Fibroblast of lung (primary cell): ENCODE measurements at regions not wholly inside any gene's neighbourhood (a gene's known extent, or its start where the extent isn't known, plus 50 kb on each side); places are given as distances from the start of the nearest gene placed in this dataset.

Experiments used
- DNase-seq, 2 donors: peaks; one replicate each; pipeline versions ENCODE4 v3.0.0 to v3.0.0-alpha.2; 2010; ENCODE audit warnings: low read depth in 2 of 2
- H2AFZ ChIP-seq: 2 replicates; pipeline ENCODE4 v1.5.1; 2012; ENCODE audit warnings: low read length, control low read depth, inconsistent platforms
- H3K27ac ChIP-seq: 2 replicates; pipeline ENCODE4 v1.5.1; 2011; ENCODE audit warnings: low read length, control low read depth; ENCODE audit not compliant: insufficient read depth
- H3K27me3 ChIP-seq: 2 replicates; pipeline ENCODE4 v1.5.1; 2011; ENCODE audit warnings: mild to moderate bottlenecking, low read length; ENCODE audit not compliant: control insufficient read depth, insufficient read depth
- H3K36me3 ChIP-seq: 2 replicates; pipeline ENCODE4 v1.5.1; 2011; ENCODE audit warnings: low read length; ENCODE audit not compliant: control insufficient read depth, insufficient read depth
- H3K4me1 ChIP-seq: 2 replicates; pipeline ENCODE4 v1.5.1; 2011; ENCODE audit warnings: low read length; ENCODE audit not compliant: control insufficient read depth, insufficient read depth; ENCODE audit errors: extremely low read depth
- H3K4me2 ChIP-seq: 2 replicates; pipeline ENCODE4 v1.5.1; 2011; ENCODE audit warnings: low read length, control low read depth; ENCODE audit not compliant: insufficient read depth; ENCODE audit errors: extremely low read depth
- H3K4me3 ChIP-seq, 4 experiments: fragments of 200-600 bp in 1 of 4; sonication (generic) in 1 of 4; replicated peaks in 1 of 4; 2 replicates each; pipeline ENCODE4 v1.5.1; 2011 to 2016; ENCODE audit warnings: low read length in 4 of 4, low read depth in 3 of 4, mild to moderate bottlenecking in 3 of 4, control low read depth in 2 of 4, inconsistent platforms in 1 of 4, mixed read lengths in 1 of 4; ENCODE audit not compliant: insufficient read depth in 1 of 4; ENCODE audit errors: control extremely low read depth in 1 of 4
- H3K79me2 ChIP-seq: 2 replicates; pipeline ENCODE4 v1.5.1; 2012; ENCODE audit warnings: mild to moderate bottlenecking, low read length, inconsistent platforms; ENCODE audit not compliant: control insufficient read depth, insufficient read depth
- H3K9ac ChIP-seq: 2 replicates; pipeline ENCODE4 v1.5.1; 2011; ENCODE audit warnings: mild to moderate bottlenecking, low read length, control low read depth; ENCODE audit not compliant: insufficient read depth
- H3K9me3 ChIP-seq: 2 replicates; pipeline ENCODE4 v1.5.1; 2012; ENCODE audit warnings: low read depth, low read length; ENCODE audit not compliant: control insufficient read depth, insufficient read depth
- H4K20me1 ChIP-seq: 2 replicates; pipeline ENCODE4 v1.5.1; 2011; ENCODE audit warnings: low read length; ENCODE audit not compliant: control insufficient read depth, insufficient read depth; ENCODE audit errors: extremely low read depth
- CTCF ChIP-seq, 2 donors: IDR thresholded peaks in 1 of 2; conservative IDR thresholded peaks in 1 of 2; 1 replicate in 1 of 2; 2 replicates in 1 of 2; pipeline ENCODE4 v1.5.1; 2011 to 2012; ENCODE audit warnings: low read length in 2 of 2, control low read depth in 1 of 2, inconsistent platforms in 1 of 2, low read depth in 1 of 2, mild to moderate bottlenecking in 1 of 2
- EZH2 ChIP-seq: IDR thresholded peaks from 2 replicates; pipeline ENCODE4 v1.5.1; 2012; ENCODE audit warnings: low read length, control low read depth, mild to moderate bottlenecking; ENCODE audit errors: missing control alignments

- H3K27me3 ChIP-seq, result no peaks in the 10 kb centered on the region
- peak within 1 kb of the TSS; percentile 86 for H3K9ac ChIP-seq
- peak within 1 kb of the TSS; percentile 87 for H2AFZ ChIP-seq
- peak within 1 kb of the TSS; percentile 80 for H3K27ac ChIP-seq
- no peaks in the 10 kb centered on the region for H4K20me1 ChIP-seq
- no peak for TF ChIP-seq EZH2
- no peak for TF ChIP-seq CTCF (conservative IDR thresholded peaks at IDR 0.05 in 1 of 2, IDR thresholded peaks at IDR 0.05 in 1 of 2; ENCODE audit: low read depth in 1 of 2, low read length in 2 of 2)
- peak; percentile 99 for DNase-seq
- peaks cover 27% of the 10 kb centered on the region for H3K79me2 ChIP-seq
- H3K9me3 ChIP-seq, result no peaks in the 10 kb centered on the region
- peak within 1 kb of the TSS; percentile 75 to 96 (median 94) for H3K4me3 ChIP-seq
- H3K4me1 ChIP-seq, result peaks cover 4% of the 10 kb centered on the region
- H3K36me3 ChIP-seq, result no peaks in the 10 kb centered on the region
- peak within 1 kb of the TSS; percentile 82 for H3K4me2 ChIP-seq
These were observed 413.0 kb downstream of the PCNX1 start, which contains the start of gene SIPA1L1 for GRCh38 chr14:71320107-71320733. SIPA1L1 (plus strand) TSS chr14:71320476.

GRCh38 chr14:71320734-71321573 lies 413.7 kb downstream of the PCNX1 start:
- peak overlapping the region; percentile 82 for H3K4me2 ChIP-seq
- H3K9ac ChIP-seq, result peak overlapping the region; percentile 86
- H3K4me3 ChIP-seq, result peak overlapping the region; percentile 75 to 96 (median 94)
- H3K27me3 ChIP-seq, result no peaks in the 10 kb centered on the region
- H3K79me2 ChIP-seq, result peaks cover 29% of the 10 kb centered on the region
- H3K27ac ChIP-seq, result peak overlapping the region; percentile 80
- no peaks in the 10 kb centered on the region for H4K20me1 ChIP-seq
- H3K9me3 ChIP-seq, result no peaks in the 10 kb centered on the region
- H3K36me3 ChIP-seq, result no peaks in the 10 kb centered on the region
- peak; percentile 63 to 72 for DNase-seq
- H2AFZ ChIP-seq, result peak overlapping the region; percentile 79
- TF ChIP-seq EZH2 (no peak), CTCF (conservative IDR thresholded peaks at IDR 0.05 in 1 of 2, IDR thresholded peaks at IDR 0.05 in 1 of 2; ENCODE audit: low read depth in 1 of 2, low read length in 2 of 2) (no peak)
- H3K4me1 ChIP-seq, result peaks cover 4% of the 10 kb centered on the region

GRCh38 chr14:71321574-71322315 lies 414.5 kb downstream of the PCNX1 start:
- H3K36me3 ChIP-seq, result no peaks in the 10 kb centered on the region
- peak; percentile 45 to 74 for DNase-seq
- no peaks in the 10 kb centered on the region for H4K20me1 ChIP-seq
- peak overlapping the region; percentile 79 for H2AFZ ChIP-seq
- peak overlapping the region; percentile 75 to 96 (median 94) for H3K4me3 ChIP-seq
- peak overlapping the region; percentile 82 for H3K4me2 ChIP-seq
- peak overlapping the region; percentile 86 for H3K9ac ChIP-seq
- peaks cover 31% of the 10 kb centered on the region for H3K79me2 ChIP-seq
- H3K27ac ChIP-seq, result peak overlapping the region; percentile 80
- no peaks in the 10 kb centered on the region for H3K9me3 ChIP-seq
- no peaks in the 10 kb centered on the region for H3K27me3 ChIP-seq
- peaks cover 4% of the 10 kb centered on the region for H3K4me1 ChIP-seq
- no peak for TF ChIP-seq EZH2
- no peak for TF ChIP-seq CTCF (conservative IDR thresholded peaks at IDR 0.05 in 1 of 2, IDR thresholded peaks at IDR 0.05 in 1 of 2; ENCODE audit: low read depth in 1 of 2, low read length in 2 of 2)
